ENCODE measurements at regions not wholly inside any gene's neighbourhood (a gene's known extent, or its start where the extent isn't known, plus 50 kb on each side); places are given as distances from the start of the nearest gene placed in this dataset.

- no peak for DNase-seq
These were observed 64.8 kb upstream of the CLSTN2 start for GRCh38 chr3:139870000-139870675.

GRCh38 chr3:139868773-139869172 lies 66.2 kb upstream of the CLSTN2 start:
- no peak for DNase-seq

- DNase-seq = no peak
These were observed 86.3 kb upstream of the CLSTN2 start for GRCh38 chr3:139848660-139849059.

- DNase-seq = no peak
These were observed 88.3 kb upstream of the CLSTN2 start for GRCh38 chr3:139846729-139847128.

- DNase-seq = no peak
These were observed 95.3 kb upstream of the CLSTN2 start for GRCh38 chr3:139839659-139840058.

- no peak for DNase-seq
These were observed 96.0 kb upstream of the CLSTN2 start for GRCh38 chr3:139839014-139839413.

- no peak for DNase-seq
These were observed 96.6 kb upstream of the CLSTN2 start for GRCh38 chr3:139838269-139838957.

- DNase-seq = no peak
These were observed 98.1 kb upstream of the CLSTN2 start for GRCh38 chr3:139836698-139837464.

GRCh38 chr3:139835830-139836683 lies 98.9 kb upstream of the CLSTN2 start:
- DNase-seq = no peak

- no peak for DNase-seq
These were observed 102.0 kb upstream of the CLSTN2 start for GRCh38 chr3:139832998-139833397.

- no peak for DNase-seq
These were observed 104.2 kb upstream of the CLSTN2 start for GRCh38 chr3:139830817-139831216.

GRCh38 chr3:139827833-139828232 lies 107.2 kb upstream of the CLSTN2 start:
- no peak for DNase-seq

- no peak for DNase-seq
These were observed 110.1 kb upstream of the CLSTN2 start for GRCh38 chr3:139824864-139825263.

- no peak for DNase-seq
These were observed 120.3 kb upstream of the CLSTN2 start for GRCh38 chr3:139814646-139815045.

- DNase-seq = no peak
These were observed 123.7 kb upstream of the CLSTN2 start for GRCh38 chr3:139811331-139811730.

- DNase-seq = no peak
These were observed 126.8 kb upstream of the CLSTN2 start for GRCh38 chr3:139808201-139808600.

- DNase-seq = no peak
These were observed 125.5 kb upstream of the NMNAT3 start for GRCh38 chr3:139803294-139803693.

- peak; percentile 30 to 34 for DNase-seq
These were observed 120.1 kb upstream of the NMNAT3 start for GRCh38 chr3:139797724-139798343.

- DNase-seq = no peak
These were observed 116.9 kb upstream of the NMNAT3 start for GRCh38 chr3:139794469-139795265.

- DNase-seq = no peak
These were observed 115.6 kb upstream of the NMNAT3 start for GRCh38 chr3:139793408-139793807.

GRCh38 chr3:139780593-139780992 lies 102.8 kb upstream of the NMNAT3 start:
- DNase-seq = no peak

Data from Kasumi-1 (cell line).